ENCODE measurements at regions not wholly inside any gene's neighbourhood (a gene's known extent, or its start where the extent isn't known, plus 50 kb on each side); places are given as distances from the start of the nearest gene placed in this dataset.

DNA sequence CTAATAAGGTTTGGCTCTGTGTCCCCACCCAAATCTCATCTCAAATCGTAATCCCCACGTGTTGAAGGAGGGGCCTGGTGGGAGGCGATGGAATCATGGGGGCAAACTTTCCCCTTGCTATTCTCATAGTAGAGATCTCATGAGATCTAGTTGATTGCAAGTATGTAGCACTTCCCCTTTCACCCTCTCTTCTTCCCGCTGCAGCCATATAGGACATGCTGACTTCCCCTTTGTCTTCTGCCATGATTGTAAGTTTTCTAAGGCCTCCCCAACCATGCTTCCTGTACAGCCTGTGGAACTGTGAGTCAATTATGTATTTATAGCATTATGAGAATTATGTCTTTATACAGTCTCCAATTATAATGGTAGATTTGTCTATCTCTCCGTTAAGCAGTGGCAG, 594.5 kb downstream of the ACTR3B start:
- TF ChIP-seq CTCF (IDR thresholded peaks at IDR 0.05; ENCODE audit: poor library complexity, severe bottlenecking) (no peak), EP300 (conservative IDR thresholded peaks at IDR 0.05; ENCODE audit: poor library complexity, severe bottlenecking) (no peak), MXI1 (conservative IDR thresholded peaks at IDR 0.05; ENCODE audit: poor library complexity, severe bottlenecking) (no peak), POLR2AphosphoS5 (IDR thresholded peaks at IDR 0.05) (no peak), RAD21 (conservative IDR thresholded peaks at IDR 0.05) (no peak), EZH2 (IDR thresholded peaks at IDR 0.05; ENCODE audit: borderline replicate concordance, insufficient read depth, low read length, poor library complexity, severe bottlenecking) (no peak), SMC3 (conservative IDR thresholded peaks at IDR 0.05; ENCODE audit: poor library complexity) (no peak), TAF1 (IDR thresholded peaks at IDR 0.05; ENCODE audit: low read depth) (no peak)
- TF ChIP-seq, protein P1, sequence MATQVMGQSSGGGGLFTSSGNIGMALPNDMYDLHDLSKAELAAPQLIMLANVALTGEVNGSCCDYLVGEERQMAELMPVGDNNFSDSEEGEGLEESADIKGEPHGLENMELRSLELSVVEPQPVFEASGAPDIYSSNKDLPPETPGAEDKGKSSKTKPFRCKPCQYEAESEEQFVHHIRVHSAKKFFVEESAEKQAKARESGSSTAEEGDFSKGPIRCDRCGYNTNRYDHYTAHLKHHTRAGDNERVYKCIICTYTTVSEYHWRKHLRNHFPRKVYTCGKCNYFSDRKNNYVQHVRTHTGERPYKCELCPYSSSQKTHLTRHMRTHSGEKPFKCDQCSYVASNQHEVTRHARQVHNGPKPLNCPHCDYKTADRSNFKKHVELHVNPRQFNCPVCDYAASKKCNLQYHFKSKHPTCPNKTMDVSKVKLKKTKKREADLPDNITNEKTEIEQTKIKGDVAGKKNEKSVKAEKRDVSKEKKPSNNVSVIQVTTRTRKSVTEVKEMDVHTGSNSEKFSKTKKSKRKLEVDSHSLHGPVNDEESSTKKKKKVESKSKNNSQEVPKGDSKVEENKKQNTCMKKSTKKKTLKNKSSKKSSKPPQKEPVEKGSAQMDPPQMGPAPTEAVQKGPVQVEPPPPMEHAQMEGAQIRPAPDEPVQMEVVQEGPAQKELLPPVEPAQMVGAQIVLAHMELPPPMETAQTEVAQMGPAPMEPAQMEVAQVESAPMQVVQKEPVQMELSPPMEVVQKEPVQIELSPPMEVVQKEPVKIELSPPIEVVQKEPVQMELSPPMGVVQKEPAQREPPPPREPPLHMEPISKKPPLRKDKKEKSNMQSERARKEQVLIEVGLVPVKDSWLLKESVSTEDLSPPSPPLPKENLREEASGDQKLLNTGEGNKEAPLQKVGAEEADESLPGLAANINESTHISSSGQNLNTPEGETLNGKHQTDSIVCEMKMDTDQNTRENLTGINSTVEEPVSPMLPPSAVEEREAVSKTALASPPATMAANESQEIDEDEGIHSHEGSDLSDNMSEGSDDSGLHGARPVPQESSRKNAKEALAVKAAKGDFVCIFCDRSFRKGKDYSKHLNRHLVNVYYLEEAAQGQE (IDR thresholded peaks at IDR 0.05; ENCODE audit: borderline replicate concordance), result no peak
